GM21526 (cell line): ENCODE measurements at regions not wholly inside any gene's neighbourhood (a gene's known extent, or its start where the extent isn't known, plus 50 kb on each side); places are given as distances from the start of the nearest gene placed in this dataset.

ENCODE experiments used
- ATAC-seq: cut with Tn5 transposase; IDR thresholded peaks from one replicate; pipeline ENCODE4 v1.9.1; 2021; ENCODE audit warnings: moderate library complexity; ENCODE audit not compliant: unreplicated experiment, low FRiP score

- ATAC-seq: no peak
Measured at GRCh38 chr18:41391616-41392595, 563.1 kb upstream of the PIK3C3 start.

GRCh38 chr18:41390309-41390708 is 564.7 kb upstream of the PIK3C3 start:
- no peak for ATAC-seq

GRCh38 chr18:41378598-41378997 is 576.4 kb upstream of the PIK3C3 start:
- no peak for ATAC-seq

GRCh38 chr18:41373612-41374011 is 581.4 kb upstream of the PIK3C3 start:
- no peak for ATAC-seq

- ATAC-seq: no peak
Measured at GRCh38 chr18:41372046-41372665, 582.9 kb upstream of the PIK3C3 start.

GRCh38 chr18:41371156-41372045 is 583.6 kb upstream of the PIK3C3 start:
- ATAC-seq: no peak

- ATAC-seq: no peak
Measured at GRCh38 chr18:41370740-41371139, 584.3 kb upstream of the PIK3C3 start.

- ATAC-seq: no peak
Measured at GRCh38 chr18:41357708-41358107, 597.3 kb upstream of the PIK3C3 start.

GRCh38 chr18:41353777-41354528 is 601.1 kb upstream of the PIK3C3 start:
- no peak for ATAC-seq

- no peak for ATAC-seq
Measured at GRCh38 chr18:41351430-41351829, 603.6 kb upstream of the PIK3C3 start.

GRCh38 chr18:41347057-41347456 is 608.0 kb upstream of the PIK3C3 start:
- no peak for ATAC-seq

- ATAC-seq: no peak
Measured at GRCh38 chr18:41343808-41344207, 611.2 kb upstream of the PIK3C3 start.

GRCh38 chr18:41338341-41338740 is 616.7 kb upstream of the PIK3C3 start:
- no peak for ATAC-seq

- no peak for ATAC-seq
Measured at GRCh38 chr18:41331661-41332060, 623.4 kb upstream of the PIK3C3 start.

- ATAC-seq: no peak
Measured at GRCh38 chr18:41326311-41326710, 628.7 kb upstream of the PIK3C3 start.

- no peak for ATAC-seq
Measured at GRCh38 chr18:41324934-41325333, 630.1 kb upstream of the PIK3C3 start.

GRCh38 chr18:41324020-41324791 is 630.8 kb upstream of the PIK3C3 start:
- ATAC-seq: no peak

GRCh38 chr18:41323044-41323443 is 632.0 kb upstream of the PIK3C3 start:
- ATAC-seq: no peak

GRCh38 chr18:41320100-41320499 is 634.9 kb upstream of the PIK3C3 start:
- ATAC-seq: no peak
